GM12878 (cell line): ENCODE measurements at regions not wholly inside any gene's neighbourhood (a gene's known extent, or its start where the extent isn't known, plus 50 kb on each side); places are given as distances from the start of the nearest gene placed in this dataset.

ENCODE experiments used
- ATAC-seq: fragments of 200-7000 bp; cut with Tn5 transposase; 3 replicates; pipeline ENCODE4 v1.9.1; 2020; ENCODE audit warnings: mild to moderate bottlenecking, moderate library complexity
- BruUV-seq: library from RNA; stranded (reverse); fragments of 400-500 nt; replicated peaks from 2 replicates; lab custom pipeline; 2021; lab: Mats Ljungman, UMichigan
- CTCF ChIA-PET: fragments of 300-600 bp; sonication (Branson Sonifier 250); formaldehyde crosslinking; extraction: SDS; loops from one replicate; lab custom pipeline; 2021; ENCODE audit warnings: inconsistent platforms; lab: Yijun Ruan, JAX
- POLR2A ChIA-PET: fragments of 350-600 bp; formaldehyde crosslinking; extraction: SDS; loops from one replicate; lab custom pipeline; 2021; ENCODE audit warnings: inconsistent platforms; lab: Charles Lee
- RAD21 ChIA-PET: fragments of 300-600 bp; sonication (Branson Sonifier 250); formaldehyde crosslinking; loops from one replicate; lab custom pipeline; 2023; ENCODE audit warnings: antibody characterized with exemption; ENCODE audit not compliant: unreplicated experiment; lab: Charles Lee
- SMC1A ChIA-PET: fragments of 300-600 bp; sonication (Branson Sonifier 250); formaldehyde crosslinking; loops from one replicate; lab custom pipeline; 2023; ENCODE audit not compliant: unreplicated experiment, uncharacterized antibody; lab: Charles Lee
- DNase-seq: peaks from one replicate; pipeline ENCODE4 v3.0.0-alpha.2; 2011; ENCODE audit warnings: low read depth, low spot score
- FAIRE-seq: peaks from 3 replicates; lab custom pipeline; 2011; peaks lifted over from hg19 to GRCh38; lab: Jason Lieb, UNC
- H2AFZ ChIP-seq: 2 replicates; pipeline ENCODE4 v1.6.0; 2011; ENCODE audit warnings: low read depth, low read length, control low read depth; ENCODE audit not compliant: control insufficient read depth
- H3K27ac ChIP-seq: 2 replicates; pipeline ENCODE4 v1.5.1; 2011; ENCODE audit warnings: control low read depth; ENCODE audit not compliant: control insufficient read depth, insufficient read depth
- H3K27me3 ChIP-seq, 2 experiments: replicated peaks in 1 of 2; 2 replicates each; pipeline versions ENCODE4 v1.6.0 to v1.6.1; 2011; ENCODE audit warnings: low read length in 1 of 2; ENCODE audit not compliant: control insufficient read depth in 2 of 2, insufficient read depth in 2 of 2
- H3K36me3 ChIP-seq, 2 experiments: 2 replicates each; pipeline ENCODE4 v1.5.1; 2011; ENCODE audit warnings: low read length in 1 of 2; ENCODE audit not compliant: control insufficient read depth in 2 of 2, insufficient read depth in 2 of 2
- H3K4me1 ChIP-seq: 2 replicates; pipeline ENCODE4 v1.6.1; 2011; ENCODE audit warnings: mild to moderate bottlenecking, low read length, moderate library complexity, mixed read lengths; ENCODE audit not compliant: control insufficient read depth, insufficient read depth
- H3K4me2 ChIP-seq: 2 replicates; pipeline ENCODE4 v1.6.0; 2011; ENCODE audit warnings: control low read depth; ENCODE audit not compliant: control insufficient read depth, insufficient read depth
- H3K4me3 ChIP-seq: fragments of 200-600 bp; sonication (generic); 2 replicates; pipeline ENCODE4 v1.5.1; 2016
- H3K79me2 ChIP-seq: 2 replicates; pipeline ENCODE4 v1.6.0; 2011; ENCODE audit warnings: low read length; ENCODE audit not compliant: control insufficient read depth, insufficient read depth
- H3K9ac ChIP-seq: 2 replicates; pipeline ENCODE4 v1.8.0; 2011; ENCODE audit warnings: low read length, control low read depth, mixed read lengths; ENCODE audit not compliant: control insufficient read depth, insufficient read depth
- H3K9me3 ChIP-seq: replicated peaks from 3 replicates; pipeline ENCODE4 v1.5.1; 2011; ENCODE audit warnings: mild to moderate bottlenecking, low read length; ENCODE audit not compliant: control insufficient read depth, insufficient read depth
- H4K20me1 ChIP-seq: 2 replicates; pipeline ENCODE4 v1.6.0; 2011; ENCODE audit not compliant: control insufficient read depth, insufficient read depth
- EP300 ChIP-seq, 2 experiments: fragments of 150-350 bp in 1 of 2; IDR thresholded peaks; 2 replicates each; pipeline ENCODE4 v1.6.1; 2011 to 2012; ENCODE audit warnings: low read depth in 2 of 2, low read length in 2 of 2, borderline replicate concordance in 1 of 2, improper control_type of control experiment in 1 of 2, inconsistent platforms in 1 of 2; ENCODE audit not compliant: control insufficient read depth in 1 of 2
- RAD21 ChIP-seq: IDR thresholded peaks from 2 replicates; pipeline ENCODE4 v1.6.1; 2011; ENCODE audit warnings: mild to moderate bottlenecking, low read depth, low read length, moderate library complexity; ENCODE audit not compliant: insufficient read depth
- WGBS: methylation state at CpG from one replicate; pipeline ENCODE4 v1.1.6; 2016; ENCODE audit warnings: low lambda C conversion rate; ENCODE audit not compliant: insufficient replicate concordance, insufficient coverage; ENCODE audit errors: missing lambda C conversion rate; 5-methylcytosine and 5-hydroxymethylcytosine counted together
- in situ Hi-C: fragments of 300-500 bp; cut with MboI; formaldehyde crosslinking; loops from 9 replicates; pipeline ENCODE4 v1.14.3; 2018; ENCODE audit warnings: mixed read lengths
- intact Hi-C: fragments of 100-400 bp; cut with micrococcal nuclease; formaldehyde crosslinking; loops from one replicate; pipeline ENCODE4 v1.14.2; 2022; ENCODE audit not compliant: unreplicated experiment
- TF ChIP-seq, protein P1 (sequence below): fragments of 450-650 bp; IDR thresholded peaks from 2 replicates; pipeline ENCODE4 v1.6.1; 2016; ENCODE audit warnings: mild to moderate bottlenecking, moderate library complexity, borderline replicate concordance

DNA sequence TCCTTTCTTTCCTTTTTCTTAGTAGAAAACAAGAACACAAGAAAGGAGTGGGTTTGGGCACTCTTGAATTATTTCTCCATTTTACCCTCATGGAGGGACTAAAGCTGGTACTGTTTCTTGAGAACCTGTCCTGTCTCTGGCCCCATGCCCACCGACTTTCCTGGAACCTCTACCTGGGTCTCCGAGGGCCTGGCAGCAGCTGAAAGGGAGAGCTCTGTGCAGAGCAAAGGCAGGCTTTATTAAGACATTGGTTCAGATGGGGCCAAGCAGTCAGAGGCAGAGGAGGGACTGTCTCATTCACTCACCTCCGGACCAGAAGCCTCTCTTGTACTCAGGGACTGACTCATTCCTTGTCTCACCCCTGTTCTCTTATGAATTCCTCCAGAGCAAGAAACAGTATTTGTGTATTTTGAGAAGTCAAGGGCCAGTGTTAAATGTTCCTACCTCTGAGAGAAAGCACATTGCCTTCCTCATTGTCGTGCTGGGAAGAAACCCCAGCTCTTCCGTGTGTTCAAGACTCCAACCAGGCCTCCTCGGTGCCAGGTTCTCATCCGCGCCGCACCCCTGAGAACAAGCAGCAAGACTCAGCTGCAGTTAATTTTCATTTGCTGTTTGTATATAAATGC, 201.9 kb upstream of the NT5C1B start:
- RAD21 ChIA-PET = no interaction called here
- no peaks in the 10 kb centered on the region for H3K4me1 ChIP-seq
- no peaks in the 10 kb centered on the region for H3K27me3 ChIP-seq
- SMC1A ChIA-PET = interaction anchor here (1.1 kb wide), 1 partner anchor 12 kb away, joined by 3 read pairs; no protein-coding TSS in a partner anchor
- FAIRE-seq (no peak), ATAC-seq (no peak), DNase-seq (no peak)
- no peak overlapping the region for H3K9ac ChIP-seq
- BruUV-seq = no TSS peak
- CTCF ChIA-PET = no interaction called here
- no peaks in the 10 kb centered on the region for H3K79me2 ChIP-seq
- H3K4me3 ChIP-seq = no peak overlapping the region
- no peaks in the 10 kb centered on the region for H3K9me3 ChIP-seq
- intact Hi-C loops = no loop called here
- H4K20me1 ChIP-seq = no peaks in the 10 kb centered on the region
- in situ Hi-C loops = no loop called here
- TF ChIP-seq, protein P1, sequence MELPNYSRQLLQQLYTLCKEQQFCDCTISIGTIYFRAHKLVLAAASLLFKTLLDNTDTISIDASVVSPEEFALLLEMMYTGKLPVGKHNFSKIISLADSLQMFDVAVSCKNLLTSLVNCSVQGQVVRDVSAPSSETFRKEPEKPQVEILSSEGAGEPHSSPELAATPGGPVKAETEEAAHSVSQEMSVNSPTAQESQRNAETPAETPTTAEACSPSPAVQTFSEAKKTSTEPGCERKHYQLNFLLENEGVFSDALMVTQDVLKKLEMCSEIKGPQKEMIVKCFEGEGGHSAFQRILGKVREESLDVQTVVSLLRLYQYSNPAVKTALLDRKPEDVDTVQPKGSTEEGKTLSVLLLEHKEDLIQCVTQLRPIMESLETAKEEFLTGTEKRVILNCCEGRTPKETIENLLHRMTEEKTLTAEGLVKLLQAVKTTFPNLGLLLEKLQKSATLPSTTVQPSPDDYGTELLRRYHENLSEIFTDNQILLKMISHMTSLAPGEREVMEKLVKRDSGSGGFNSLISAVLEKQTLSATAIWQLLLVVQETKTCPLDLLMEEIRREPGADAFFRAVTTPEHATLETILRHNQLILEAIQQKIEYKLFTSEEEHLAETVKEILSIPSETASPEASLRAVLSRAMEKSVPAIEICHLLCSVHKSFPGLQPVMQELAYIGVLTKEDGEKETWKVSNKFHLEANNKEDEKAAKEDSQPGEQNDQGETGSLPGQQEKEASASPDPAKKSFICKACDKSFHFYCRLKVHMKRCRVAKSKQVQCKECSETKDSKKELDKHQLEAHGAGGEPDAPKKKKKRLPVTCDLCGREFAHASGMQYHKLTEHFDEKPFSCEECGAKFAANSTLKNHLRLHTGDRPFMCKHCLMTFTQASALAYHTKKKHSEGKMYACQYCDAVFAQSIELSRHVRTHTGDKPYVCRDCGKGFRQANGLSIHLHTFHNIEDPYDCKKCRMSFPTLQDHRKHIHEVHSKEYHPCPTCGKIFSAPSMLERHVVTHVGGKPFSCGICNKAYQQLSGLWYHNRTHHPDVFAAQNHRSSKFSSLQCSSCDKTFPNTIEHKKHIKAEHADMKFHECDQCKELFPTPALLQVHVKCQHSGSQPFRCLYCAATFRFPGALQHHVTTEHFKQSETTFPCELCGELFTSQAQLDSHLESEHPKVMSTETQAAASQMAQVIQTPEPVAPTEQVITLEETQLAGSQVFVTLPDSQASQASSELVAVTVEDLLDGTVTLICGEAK = no peak
- TF ChIP-seq RAD21 (no peak), EP300 (IDR thresholded peaks at IDR 0.05; ENCODE audit: borderline replicate concordance in 1 of 2, control insufficient read depth in 1 of 2, low read depth in 2 of 2, low read length in 2 of 2) (no peak)
- no peak overlapping the region for H3K27ac ChIP-seq
- H3K4me2 ChIP-seq = no peak overlapping the region
- no peaks in the 10 kb centered on the region for H3K36me3 ChIP-seq
- POLR2A ChIA-PET = no interaction called here
- 49% methylated on average over 9 of the region's 9 CpGs for WGBS
- no peak overlapping the region for H2AFZ ChIP-seq
